GM10266 (cell line): ENCODE measurements at regions not wholly inside any gene's neighbourhood (a gene's known extent, or its start where the extent isn't known, plus 50 kb on each side); places are given as distances from the start of the nearest gene placed in this dataset.

Source experiments
- DNase-seq: peaks from one replicate; pipeline ENCODE4 v3.0.0; 2012; ENCODE audit errors: extremely low spot score
- CTCF ChIP-seq: IDR thresholded peaks from 2 replicates; pipeline ENCODE4 v1.5.1; 2012; ENCODE audit warnings: mild to moderate bottlenecking, low read depth; ENCODE audit not compliant: control insufficient read depth, insufficient read depth; ENCODE audit errors: missing control alignments

GRCh38 chr5:8825139-8825757 is 720.6 kb downstream of the SEMA5A start:
- no peak for TF ChIP-seq CTCF
- no peak for DNase-seq

GRCh38 chr5:8826508-8826907 is 719.4 kb downstream of the SEMA5A start:
- no peak for TF ChIP-seq CTCF
- DNase-seq = no peak

GRCh38 chr5:8827696-8828095 is 718.2 kb downstream of the SEMA5A start:
- no peak for DNase-seq
- no peak for TF ChIP-seq CTCF

GRCh38 chr5:8828596-8829322 is 717.1 kb downstream of the SEMA5A start:
- DNase-seq = no peak
- no peak for TF ChIP-seq CTCF

- DNase-seq = no peak
- no peak for TF ChIP-seq CTCF
Measured at GRCh38 chr5:8829323-8830029, 716.4 kb downstream of the SEMA5A start.

- no peak for TF ChIP-seq CTCF
- DNase-seq = no peak
Measured at GRCh38 chr5:8831251-8831650, 714.6 kb downstream of the SEMA5A start.

GRCh38 chr5:8831854-8832253 is 714.0 kb downstream of the SEMA5A start:
- DNase-seq = no peak
- no peak for TF ChIP-seq CTCF
